KMS-11 (cell line): ENCODE measurements at regions not wholly inside any gene's neighbourhood (a gene's known extent, or its start where the extent isn't known, plus 50 kb on each side); places are given as distances from the start of the nearest gene placed in this dataset.

Experiments used
- H2AFZ ChIP-seq: fragments of 200-600 bp; sonication (generic); 2 replicates; pipeline ENCODE4 v1.6.1; 2016; ENCODE audit warnings: antibody characterized with exemption, mixed run types, low read depth
- H3K27ac ChIP-seq: fragments of 200-600 bp; sonication (generic); 2 replicates; pipeline ENCODE4 v1.6.1; 2016; ENCODE audit warnings: mild to moderate bottlenecking, mixed run types
- H3K27me3 ChIP-seq: fragments of 200-600 bp; sonication (generic); 2 replicates; pipeline ENCODE4 v1.6.1; 2017; ENCODE audit warnings: mild to moderate bottlenecking, low read depth, mixed run types, moderate library complexity; ENCODE audit not compliant: insufficient read depth
- H3K36me3 ChIP-seq: fragments of 200-600 bp; sonication (generic); 2 replicates; pipeline ENCODE4 v1.6.1; 2017; ENCODE audit warnings: mild to moderate bottlenecking, mixed run types; ENCODE audit not compliant: insufficient read depth
- H3K4me1 ChIP-seq: fragments of 200-600 bp; sonication (generic); 2 replicates; pipeline ENCODE4 v1.6.1; 2016; ENCODE audit warnings: mild to moderate bottlenecking, low read depth, mixed run types; ENCODE audit not compliant: poor library complexity, severe bottlenecking
- H3K4me2 ChIP-seq: fragments of 200-600 bp; sonication (generic); 2 replicates; pipeline ENCODE4 v1.7.0; 2016; ENCODE audit warnings: mild to moderate bottlenecking, mixed run types
- H3K4me3 ChIP-seq: fragments of 200-600 bp; sonication (generic); IDR thresholded peaks from 2 replicates; pipeline ENCODE4 v1.6.1; 2017; ENCODE audit warnings: low read depth, low read length, mixed read lengths; ENCODE audit not compliant: insufficient read depth
- H3K79me2 ChIP-seq: fragments of 200-600 bp; sonication (generic); 2 replicates; pipeline ENCODE4 v1.6.1; 2016; ENCODE audit warnings: low read depth, mixed run types; ENCODE audit not compliant: insufficient read depth
- H3K9ac ChIP-seq: fragments of 200-600 bp; sonication (generic); 2 replicates; pipeline ENCODE4 v1.6.1; 2016; ENCODE audit warnings: mild to moderate bottlenecking, mixed run types
- H4K20me1 ChIP-seq: fragments of 200-600 bp; sonication (generic); 2 replicates; pipeline ENCODE4 v1.6.1; 2016; ENCODE audit warnings: mild to moderate bottlenecking, mixed run types; ENCODE audit not compliant: insufficient read depth
- TF ChIP-seq, protein P1 (sequence below): fragments of 200-600 bp; sonication (generic); conservative IDR thresholded peaks from 2 replicates; pipeline ENCODE4 v1.6.1; 2017; ENCODE audit warnings: low read depth, mild to moderate bottlenecking, antibody characterized with exemption, low read length, moderate library complexity, mixed read lengths

- no peak overlapping the region for H3K9ac ChIP-seq
- H3K27ac ChIP-seq: no peak overlapping the region
- no peak overlapping the region for H3K4me2 ChIP-seq
- TF ChIP-seq, protein P1, sequence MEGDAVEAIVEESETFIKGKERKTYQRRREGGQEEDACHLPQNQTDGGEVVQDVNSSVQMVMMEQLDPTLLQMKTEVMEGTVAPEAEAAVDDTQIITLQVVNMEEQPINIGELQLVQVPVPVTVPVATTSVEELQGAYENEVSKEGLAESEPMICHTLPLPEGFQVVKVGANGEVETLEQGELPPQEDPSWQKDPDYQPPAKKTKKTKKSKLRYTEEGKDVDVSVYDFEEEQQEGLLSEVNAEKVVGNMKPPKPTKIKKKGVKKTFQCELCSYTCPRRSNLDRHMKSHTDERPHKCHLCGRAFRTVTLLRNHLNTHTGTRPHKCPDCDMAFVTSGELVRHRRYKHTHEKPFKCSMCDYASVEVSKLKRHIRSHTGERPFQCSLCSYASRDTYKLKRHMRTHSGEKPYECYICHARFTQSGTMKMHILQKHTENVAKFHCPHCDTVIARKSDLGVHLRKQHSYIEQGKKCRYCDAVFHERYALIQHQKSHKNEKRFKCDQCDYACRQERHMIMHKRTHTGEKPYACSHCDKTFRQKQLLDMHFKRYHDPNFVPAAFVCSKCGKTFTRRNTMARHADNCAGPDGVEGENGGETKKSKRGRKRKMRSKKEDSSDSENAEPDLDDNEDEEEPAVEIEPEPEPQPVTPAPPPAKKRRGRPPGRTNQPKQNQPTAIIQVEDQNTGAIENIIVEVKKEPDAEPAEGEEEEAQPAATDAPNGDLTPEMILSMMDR: no peak
- no peaks in the 10 kb centered on the region for H3K79me2 ChIP-seq
- H3K4me1 ChIP-seq: no peaks in the 10 kb centered on the region
- H3K36me3 ChIP-seq: no peaks in the 10 kb centered on the region
- no peaks in the 10 kb centered on the region for H4K20me1 ChIP-seq
- no peak overlapping the region for H3K4me3 ChIP-seq
- H3K27me3 ChIP-seq: no peaks in the 10 kb centered on the region
- no peak overlapping the region for H2AFZ ChIP-seq
Observed at GRCh38 chr5:166810721-166811120, 1480.7 kb upstream of the WWC1 start.

DNA sequence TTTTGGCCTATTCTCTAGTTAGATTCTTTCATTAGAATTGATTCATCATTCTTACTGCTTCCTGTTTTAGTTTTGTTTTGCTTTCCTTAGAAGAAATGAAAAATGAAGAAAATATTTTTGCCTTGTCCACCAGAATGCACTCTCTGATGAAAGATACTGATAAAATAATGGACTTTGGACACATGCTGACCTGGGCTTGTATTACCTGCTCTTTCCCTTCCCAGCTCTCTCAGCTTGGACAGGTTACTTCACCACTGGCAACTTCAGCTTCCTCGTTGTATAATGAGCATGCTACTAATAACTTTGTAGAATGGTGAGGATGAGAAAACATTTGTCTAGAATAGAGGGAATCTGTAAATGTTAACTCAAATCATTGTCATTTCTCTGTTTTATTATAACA lies 1468.1 kb upstream of the WWC1 start:
- Histone ChIP-seq H3K4me2 (no peak overlapping the region), H4K20me1 (no peaks in the 10 kb centered on the region), H3K4me3 (no peak overlapping the region), H3K9ac (no peak overlapping the region), H3K79me2 (no peaks in the 10 kb centered on the region), H2AFZ (no peak overlapping the region), H3K36me3 (no peaks in the 10 kb centered on the region), H3K27ac (no peak overlapping the region), H3K4me1 (no peaks in the 10 kb centered on the region), H3K27me3 (no peaks in the 10 kb centered on the region)
- TF ChIP-seq, protein P1: no peak

DNA sequence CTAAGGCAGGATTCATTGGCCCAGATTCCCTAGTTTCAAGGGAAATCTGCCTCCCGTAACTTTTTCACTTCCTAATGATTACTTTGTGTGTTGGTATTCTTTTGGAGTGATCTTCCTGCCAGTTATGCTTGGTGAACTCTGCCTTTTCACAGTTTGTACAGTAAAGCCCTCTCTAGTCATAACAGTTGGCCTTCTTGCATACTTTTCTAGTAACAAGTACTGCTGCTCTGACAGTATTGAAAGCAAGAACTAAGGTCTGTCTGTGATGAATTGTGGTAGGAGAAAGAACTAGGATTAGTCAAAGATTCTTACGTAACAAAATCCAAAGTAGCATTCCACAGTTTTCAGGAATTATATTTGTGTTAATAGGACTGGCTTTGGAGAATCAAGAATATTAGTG lies 1457.2 kb upstream of the WWC1 start:
- no peak overlapping the region for H2AFZ ChIP-seq
- TF ChIP-seq, protein P1: no peak

DNA sequence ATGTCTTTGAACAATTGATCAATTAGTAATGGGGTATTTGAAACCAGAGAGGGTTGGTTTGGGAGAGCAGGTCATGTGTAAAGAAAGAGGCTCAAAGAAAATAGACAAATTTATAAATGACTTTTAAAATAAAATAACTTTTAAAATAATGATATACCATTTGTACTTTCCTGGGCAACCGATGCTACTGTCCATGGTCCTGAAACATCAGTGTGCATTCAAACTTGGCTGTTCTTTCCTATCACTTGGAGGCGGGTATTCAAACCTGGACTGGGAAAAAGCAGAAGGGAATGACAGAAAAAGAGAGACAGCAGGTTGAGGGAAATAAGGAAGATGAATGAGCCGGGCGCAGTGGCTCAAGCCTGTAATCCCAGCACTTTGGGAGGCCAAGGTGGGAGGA lies 1446.4 kb upstream of the WWC1 start:
- Histone ChIP-seq H3K4me1 (no peaks in the 10 kb centered on the region), H2AFZ (no peak overlapping the region), H3K4me2 (no peak overlapping the region), H3K79me2 (no peaks in the 10 kb centered on the region), H4K20me1 (no peaks in the 10 kb centered on the region), H3K27me3 (no peaks in the 10 kb centered on the region), H3K9ac (no peak overlapping the region), H3K4me3 (no peak overlapping the region), H3K36me3 (no peaks in the 10 kb centered on the region), H3K27ac (no peak overlapping the region)
- TF ChIP-seq, protein P1: no peak

More for the DNA sequence above, 1457.2 kb upstream of the WWC1 start:
- Histone ChIP-seq H3K9ac (no peak overlapping the region), H3K27ac (no peak overlapping the region), H4K20me1 (no peaks in the 10 kb centered on the region), H3K27me3 (no peaks in the 10 kb centered on the region), H3K4me1 (no peaks in the 10 kb centered on the region), H3K36me3 (no peaks in the 10 kb centered on the region), H3K79me2 (no peaks in the 10 kb centered on the region), H3K4me2 (no peak overlapping the region), H3K4me3 (no peak overlapping the region)
